ENCODE measurements at regions not wholly inside any gene's neighbourhood (a gene's known extent, or its start where the extent isn't known, plus 50 kb on each side); places are given as distances from the start of the nearest gene placed in this dataset.

DNA sequence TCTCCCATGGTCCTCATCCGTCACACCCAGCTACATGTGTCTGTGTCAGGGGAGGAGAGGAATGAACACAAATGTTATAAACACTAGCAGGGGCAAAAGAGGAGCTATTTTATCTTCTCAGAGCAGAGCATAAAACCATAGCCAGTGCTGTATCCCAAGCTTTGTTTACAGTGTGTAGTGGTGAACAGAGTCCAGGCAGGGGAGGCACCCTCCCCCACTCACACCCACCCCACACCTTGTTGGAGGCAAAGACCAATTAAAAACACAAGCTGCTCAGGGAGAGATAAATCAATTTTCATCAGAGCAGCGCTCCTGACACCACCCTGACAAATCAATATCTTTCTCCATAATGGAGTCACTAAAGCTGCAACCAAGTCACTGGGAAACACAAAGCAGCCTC lies 132.6 kb upstream of the CCL2 start:
- TF ChIP-seq, protein P1, sequence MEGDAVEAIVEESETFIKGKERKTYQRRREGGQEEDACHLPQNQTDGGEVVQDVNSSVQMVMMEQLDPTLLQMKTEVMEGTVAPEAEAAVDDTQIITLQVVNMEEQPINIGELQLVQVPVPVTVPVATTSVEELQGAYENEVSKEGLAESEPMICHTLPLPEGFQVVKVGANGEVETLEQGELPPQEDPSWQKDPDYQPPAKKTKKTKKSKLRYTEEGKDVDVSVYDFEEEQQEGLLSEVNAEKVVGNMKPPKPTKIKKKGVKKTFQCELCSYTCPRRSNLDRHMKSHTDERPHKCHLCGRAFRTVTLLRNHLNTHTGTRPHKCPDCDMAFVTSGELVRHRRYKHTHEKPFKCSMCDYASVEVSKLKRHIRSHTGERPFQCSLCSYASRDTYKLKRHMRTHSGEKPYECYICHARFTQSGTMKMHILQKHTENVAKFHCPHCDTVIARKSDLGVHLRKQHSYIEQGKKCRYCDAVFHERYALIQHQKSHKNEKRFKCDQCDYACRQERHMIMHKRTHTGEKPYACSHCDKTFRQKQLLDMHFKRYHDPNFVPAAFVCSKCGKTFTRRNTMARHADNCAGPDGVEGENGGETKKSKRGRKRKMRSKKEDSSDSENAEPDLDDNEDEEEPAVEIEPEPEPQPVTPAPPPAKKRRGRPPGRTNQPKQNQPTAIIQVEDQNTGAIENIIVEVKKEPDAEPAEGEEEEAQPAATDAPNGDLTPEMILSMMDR (IDR thresholded peaks at IDR 0.05) = no peak
- TF ChIP-seq POLR2A (IDR thresholded peaks at IDR 0.05) (no peak), POLR2AphosphoS5 (IDR thresholded peaks at IDR 0.05) (no peak)

All from transverse colon (tissue), 4 donors.